CD4-positive, alpha-beta memory T cell (primary cell): ENCODE measurements at regions not wholly inside any gene's neighbourhood (a gene's known extent, or its start where the extent isn't known, plus 50 kb on each side); places are given as distances from the start of the nearest gene placed in this dataset.
"Not testable (repeated sequence)": the region's sequence is repeated elsewhere in the genome, so short reads cannot be mapped to it uniquely, and the experiment has no call there.

Source experiments
- CTCF ChIA-PET: fragments of 350-600 bp; sonication (Branson Sonifier 250); formaldehyde crosslinking; loops from one replicate; lab custom pipeline; 2021; ENCODE audit warnings: inconsistent platforms; ENCODE audit not compliant: partially characterized antibody; lab: Charles Lee
- POLR2A ChIA-PET: fragments of 350-600 bp; sonication (Branson Sonifier 250); formaldehyde crosslinking; loops from one replicate; lab custom pipeline; 2021; ENCODE audit not compliant: partially characterized antibody; lab: Charles Lee
- DNase-seq, 5 donors: peaks; one replicate each; pipeline versions ENCODE4 v3.0.0 to v3.0.0-alpha.2; 2020 to 2022; ENCODE audit warnings: mixed read lengths in 1 of 5
- H3K27ac ChIP-seq: one replicate; pipeline ENCODE4 v1.7.0; 2013; ENCODE audit warnings: low read depth, low read length
- H3K27me3 ChIP-seq: 2 replicates; pipeline ENCODE4 v1.7.0; 2013; ENCODE audit warnings: mild to moderate bottlenecking, low read length, moderate library complexity; ENCODE audit not compliant: insufficient read depth
- H3K36me3 ChIP-seq: 2 replicates; pipeline ENCODE4 v1.7.0; 2013; ENCODE audit warnings: mild to moderate bottlenecking, low read length, moderate library complexity; ENCODE audit not compliant: insufficient read depth
- H3K4me1 ChIP-seq: 2 replicates; pipeline ENCODE4 v1.7.0; 2013; ENCODE audit warnings: mild to moderate bottlenecking, low read length, moderate library complexity; ENCODE audit not compliant: insufficient read depth
- H3K4me3 ChIP-seq, 2 donors: one replicate each; pipeline ENCODE4 v1.7.0; 2013; ENCODE audit warnings: low read length in 2 of 2, mild to moderate bottlenecking in 1 of 2
- H3K9me3 ChIP-seq, 2 donors: one replicate each; pipeline ENCODE4 v1.7.0; 2013; ENCODE audit warnings: low read length in 2 of 2, control low read depth in 1 of 2; ENCODE audit not compliant: control insufficient read depth in 1 of 2
- H3K27ac Mint-ChIP-seq, 7 donors: one replicate each; pipeline ENCODE4 v1.8.0; 2020 to 2021; ENCODE audit warnings: mixed read lengths in 7 of 7, mild to moderate bottlenecking in 6 of 7, inconsistent platforms in 3 of 7, moderate library complexity in 3 of 7
- H3K27me3 Mint-ChIP-seq, 2 donors: one replicate each; pipeline ENCODE4 v1.8.0; 2020 to 2021; ENCODE audit warnings: mixed read lengths in 2 of 2
- H3K36me3 Mint-ChIP-seq, 2 donors: one replicate each; pipeline ENCODE4 v1.8.0; 2020 to 2021; ENCODE audit warnings: mixed read lengths in 2 of 2, inconsistent platforms in 1 of 2, mild to moderate bottlenecking in 1 of 2
- H3K4me1 Mint-ChIP-seq, 4 donors: one replicate each; pipeline ENCODE4 v1.8.0; 2020 to 2021; ENCODE audit warnings: mixed read lengths in 4 of 4, mild to moderate bottlenecking in 1 of 4
- H3K4me3 Mint-ChIP-seq, 8 donors: one replicate each; pipeline ENCODE4 v1.8.0; 2020 to 2021; ENCODE audit warnings: mixed read lengths in 8 of 8, mild to moderate bottlenecking in 7 of 8, moderate library complexity in 6 of 8, inconsistent platforms in 3 of 8
- H3K9me3 Mint-ChIP-seq, 8 donors: one replicate each; pipeline ENCODE4 v1.8.0; 2020 to 2021; ENCODE audit warnings: mixed read lengths in 8 of 8, mild to moderate bottlenecking in 5 of 8, inconsistent platforms in 3 of 8, moderate library complexity in 1 of 8
- intact Hi-C: fragments of 100-400 bp; cut with micrococcal nuclease; formaldehyde crosslinking; loops from one replicate; pipeline ENCODE4 v1.15.1; 2023

GRCh38 chr2:193156480-193156879 is 961.7 kb upstream of the TMEFF2 start:
- Mint-ChIP-seq H3K4me1 (no peaks in the 10 kb centered on the region), H3K27ac (no peak overlapping the region), H3K36me3 (no peaks in the 10 kb centered on the region), H3K9me3 (peaks cover 0 to 2% (median 0%) of the 10 kb centered on the region in 8 donors), H3K27me3 (no peaks in the 10 kb centered on the region), H3K4me3 (no peak overlapping the region)
- Histone ChIP-seq H3K36me3 (no peaks in the 10 kb centered on the region), H3K4me3 (no peak overlapping the region), H3K9me3 (no peaks in the 10 kb centered on the region), H3K27me3 (no peaks in the 10 kb centered on the region), H3K4me1 (no peaks in the 10 kb centered on the region), H3K27ac (no peak overlapping the region)
- intact Hi-C loops, result no loop called here
- no peak for DNase-seq
- CTCF ChIA-PET, result no interaction called here
- POLR2A ChIA-PET, result no interaction called here

- H3K36me3 Mint-ChIP-seq, result no peaks in the 10 kb centered on the region
- CTCF ChIA-PET, result no interaction called here
Observed at GRCh38 chr2:193154076-193154475, 959.3 kb upstream of the TMEFF2 start.

GRCh38 chr2:193153576-193153975 is 958.8 kb upstream of the TMEFF2 start:
- peaks cover 0 to 2% (median 0%) of the 10 kb centered on the region in 8 donors for H3K9me3 Mint-ChIP-seq
- Histone ChIP-seq H3K4me1 (no peaks in the 10 kb centered on the region), H3K27ac (no peak overlapping the region), H3K9me3 (no peaks in the 10 kb centered on the region), H3K27me3 (no peaks in the 10 kb centered on the region), H3K4me3 (no peak overlapping the region), H3K36me3 (no peaks in the 10 kb centered on the region)
- H3K36me3 Mint-ChIP-seq, result no peaks in the 10 kb centered on the region
- H3K4me3 Mint-ChIP-seq, result no peak overlapping the region
- ChIA-PET POLR2A (no interaction called here), CTCF (no interaction called here)
- H3K27me3 Mint-ChIP-seq, result no peaks in the 10 kb centered on the region
- DNase-seq, result no peak
- no peak overlapping the region for H3K27ac Mint-ChIP-seq
- intact Hi-C loops, result no loop called here
- no peaks in the 10 kb centered on the region for H3K4me1 Mint-ChIP-seq

More at GRCh38 chr2:193154076-193154475, 959.3 kb upstream of the TMEFF2 start:
- POLR2A ChIA-PET, result no interaction called here
- Histone ChIP-seq H3K36me3 (no peaks in the 10 kb centered on the region), H3K4me3 (no peak overlapping the region), H3K9me3 (no peaks in the 10 kb centered on the region), H3K27ac (no peak overlapping the region), H3K4me1 (no peaks in the 10 kb centered on the region), H3K27me3 (no peaks in the 10 kb centered on the region)
- Mint-ChIP-seq H3K27me3 (no peaks in the 10 kb centered on the region), H3K9me3 (peaks cover 0 to 2% (median 0%) of the 10 kb centered on the region in 8 donors), H3K27ac (no peak overlapping the region), H3K4me1 (no peaks in the 10 kb centered on the region), H3K4me3 (no peak overlapping the region)
- intact Hi-C loops, result no loop called here
- DNase-seq, result no peak

- H3K27ac ChIP-seq, H3K4me1 ChIP-seq, H3K36me3 Mint-ChIP-seq, intact Hi-C loops, H3K27me3 Mint-ChIP-seq, POLR2A ChIA-PET, H3K4me1 Mint-ChIP-seq, CTCF ChIA-PET, H3K27ac Mint-ChIP-seq, H3K4me3 ChIP-seq, H3K9me3 ChIP-seq, DNase-seq, H3K4me3 Mint-ChIP-seq, H3K9me3 Mint-ChIP-seq, H3K36me3 ChIP-seq, H3K27me3 ChIP-seq: not testable (repeated sequence)
Observed at GRCh38 chr2:193142467-193142866, 947.7 kb upstream of the TMEFF2 start.

GRCh38 chr2:193141998-193142397 is 947.3 kb upstream of the TMEFF2 start:
- intact Hi-C loops, result no loop called here
- ChIA-PET POLR2A (no interaction called here), CTCF (no interaction called here)
- no peak overlapping the region for H3K27ac Mint-ChIP-seq
- H3K4me3 ChIP-seq, result no peak overlapping the region
- H3K36me3 ChIP-seq, result no peaks in the 10 kb centered on the region
- H3K9me3 Mint-ChIP-seq, result peaks cover 0 to 6% (median 1%) of the 10 kb centered on the region in 8 donors
- no peaks in the 10 kb centered on the region for H3K27me3 Mint-ChIP-seq
- no peaks in the 10 kb centered on the region for H3K4me1 ChIP-seq
- no peak overlapping the region for H3K4me3 Mint-ChIP-seq
- H3K27me3 ChIP-seq, result no peaks in the 10 kb centered on the region
- peaks cover 0 to 2% (median 0%) of the 10 kb centered on the region in 4 donors for H3K4me1 Mint-ChIP-seq
- no peak for DNase-seq
- no peaks in the 10 kb centered on the region for H3K9me3 ChIP-seq
- H3K27ac ChIP-seq, result no peak overlapping the region
- H3K36me3 Mint-ChIP-seq, result no peaks in the 10 kb centered on the region

- H3K27me3 ChIP-seq, intact Hi-C loops, H3K9me3 Mint-ChIP-seq, H3K27me3 Mint-ChIP-seq, H3K4me3 ChIP-seq, H3K27ac ChIP-seq, POLR2A ChIA-PET, H3K27ac Mint-ChIP-seq, H3K4me3 Mint-ChIP-seq, H3K36me3 ChIP-seq, H3K36me3 Mint-ChIP-seq, DNase-seq, H3K9me3 ChIP-seq, H3K4me1 ChIP-seq, CTCF ChIA-PET, H3K4me1 Mint-ChIP-seq: not testable (repeated sequence)
Observed at GRCh38 chr2:193140895-193141294, 946.2 kb upstream of the TMEFF2 start.

- intact Hi-C loops, result no loop called here
- ChIA-PET CTCF (no interaction called here), POLR2A (no interaction called here)
- no peaks in the 10 kb centered on the region for H3K36me3 Mint-ChIP-seq
- no peak overlapping the region for H3K4me3 Mint-ChIP-seq
- Histone ChIP-seq H3K27me3 (no peaks in the 10 kb centered on the region), H3K36me3 (no peaks in the 10 kb centered on the region), H3K4me1 (no peaks in the 10 kb centered on the region), H3K9me3 (no peaks in the 10 kb centered on the region), H3K27ac (no peak overlapping the region), H3K4me3 (no peak overlapping the region)
- no peaks in the 10 kb centered on the region for H3K9me3 Mint-ChIP-seq
- no peaks in the 10 kb centered on the region for H3K27me3 Mint-ChIP-seq
- DNase-seq, result no peak
- H3K27ac Mint-ChIP-seq, result no peak overlapping the region
- H3K4me1 Mint-ChIP-seq, result no peaks in the 10 kb centered on the region
Observed at GRCh38 chr2:193124815-193125214, 930.1 kb upstream of the TMEFF2 start.

- no peak for DNase-seq
- H3K36me3 Mint-ChIP-seq, result no peaks in the 10 kb centered on the region
- no peaks in the 10 kb centered on the region for H3K9me3 ChIP-seq
- H3K36me3 ChIP-seq, result no peaks in the 10 kb centered on the region
- H3K9me3 Mint-ChIP-seq, result peaks cover 0 to 4% (median 0%) of the 10 kb centered on the region in 8 donors
- no peak overlapping the region for H3K4me3 ChIP-seq
- no peak overlapping the region for H3K27ac ChIP-seq
- no peak overlapping the region for H3K4me3 Mint-ChIP-seq
- H3K4me1 ChIP-seq, result no peaks in the 10 kb centered on the region
- intact Hi-C loops, result no loop called here
- no peaks in the 10 kb centered on the region for H3K27me3 Mint-ChIP-seq
- H3K27me3 ChIP-seq, result no peaks in the 10 kb centered on the region
- ChIA-PET POLR2A (no interaction called here), CTCF (no interaction called here)
- no peaks in the 10 kb centered on the region for H3K4me1 Mint-ChIP-seq
- no peak overlapping the region for H3K27ac Mint-ChIP-seq
Observed at GRCh38 chr2:193114827-193115226, 920.1 kb upstream of the TMEFF2 start.
